DMS153 treated with DMSO at 0.1 percent for 48 hours (cell line): ENCODE measurements at regions not wholly inside any gene's neighbourhood (a gene's known extent, or its start where the extent isn't known, plus 50 kb on each side); places are given as distances from the start of the nearest gene placed in this dataset.
A peak's percentile ranks its signal among the peaks of the same experiment; 100 is the strongest.

Experiments
- DNase-seq: peaks from one replicate; lab custom pipeline; 2025; ENCODE audit not compliant: unreplicated experiment; lab: John Stamatoyannopoulos, UW

DNA sequence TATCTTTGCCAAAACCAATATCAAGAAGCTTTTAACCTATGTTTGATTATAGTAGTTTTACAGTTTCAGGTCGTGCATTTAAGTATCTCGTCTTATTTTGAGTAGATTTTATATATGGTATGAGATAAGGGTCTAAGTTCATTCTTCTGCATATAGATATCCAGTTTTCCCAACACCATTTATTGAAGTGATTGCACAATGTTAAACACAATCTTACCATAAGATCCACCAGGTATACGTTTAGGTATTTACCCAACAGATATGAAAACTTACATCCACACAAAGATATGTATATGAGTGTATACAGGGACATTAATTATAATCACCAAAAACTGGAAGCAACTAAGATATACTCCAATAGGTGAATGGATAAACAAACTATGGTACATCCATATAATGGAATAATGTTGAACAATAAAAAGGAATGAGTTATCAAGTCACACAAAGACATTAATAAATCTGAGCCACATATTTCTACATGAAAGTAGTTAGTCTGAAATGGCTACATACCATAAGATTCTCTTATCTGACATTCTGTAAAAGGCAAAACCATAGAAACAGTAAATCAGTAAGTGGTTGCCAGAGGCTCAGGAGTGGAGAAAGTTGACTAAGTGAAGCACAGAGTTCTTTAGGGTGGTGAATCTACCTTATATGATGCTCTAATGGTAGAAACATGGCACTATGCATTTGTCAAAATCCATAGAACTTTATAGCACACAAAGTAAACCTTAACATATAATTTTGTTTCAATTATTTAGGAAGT lies 222.6 kb downstream of the NUAK1 start:
- DNase-seq: no peak

DNA sequence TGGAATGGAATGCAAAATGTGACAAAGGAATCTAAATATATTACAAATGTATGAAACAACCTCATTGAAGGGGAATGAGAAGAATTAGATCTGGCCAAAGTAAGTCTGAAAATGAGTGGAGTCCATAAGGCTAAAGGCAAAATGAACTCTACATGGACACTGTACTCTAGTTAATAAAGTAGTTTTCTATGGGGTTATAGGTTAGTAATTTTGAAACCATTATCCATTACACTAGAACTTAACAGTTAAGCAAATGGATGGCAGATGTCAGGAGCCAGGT lies 222.1 kb downstream of the NUAK1 start:
- no peak for DNase-seq

DNA sequence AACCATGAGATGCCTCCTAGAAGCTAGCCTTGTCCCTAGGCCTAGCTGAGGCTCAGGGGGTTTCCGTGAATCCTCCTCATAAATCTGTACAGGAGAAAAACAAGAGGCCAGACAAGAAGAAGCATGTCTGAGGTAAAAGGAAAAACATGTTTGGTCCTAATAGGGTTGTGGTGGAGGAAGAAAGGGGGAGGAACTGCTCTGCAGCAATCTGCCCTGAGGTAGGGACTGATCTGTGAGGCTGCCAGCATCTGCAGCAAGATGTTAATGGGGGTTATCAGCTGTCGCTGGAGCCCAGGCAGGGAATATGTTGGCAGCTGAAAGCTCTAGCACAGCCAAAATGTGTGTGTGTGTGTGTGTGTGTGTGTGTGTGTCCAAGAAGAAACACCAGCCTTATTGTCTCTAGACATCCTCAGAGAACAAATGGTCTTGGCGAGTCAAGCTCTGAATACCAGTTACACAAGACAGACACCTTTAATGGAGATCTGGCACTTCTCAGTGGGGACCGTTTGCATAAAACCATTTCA lies 218.5 kb downstream of the NUAK1 start:
- no peak for DNase-seq

DNA sequence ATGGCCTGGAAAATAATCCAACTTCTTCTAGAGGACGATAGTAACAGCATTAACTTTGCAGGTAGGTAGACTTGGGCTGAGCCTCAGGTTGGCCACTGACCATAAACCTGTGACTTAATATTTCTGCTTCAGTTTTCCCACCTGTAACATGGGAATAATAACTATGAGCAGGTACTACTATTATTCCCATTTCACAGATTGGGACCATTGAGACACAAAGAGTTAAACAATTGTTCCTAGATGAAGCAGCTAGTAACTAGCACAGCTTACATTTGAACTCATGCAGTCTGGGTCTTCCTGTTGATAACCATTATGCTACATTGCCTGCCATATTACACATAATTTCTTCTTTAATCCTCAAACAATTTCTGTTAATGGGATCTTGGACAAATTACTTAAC lies 217.7 kb downstream of the NUAK1 start:
- DNase-seq: no peak

DNA sequence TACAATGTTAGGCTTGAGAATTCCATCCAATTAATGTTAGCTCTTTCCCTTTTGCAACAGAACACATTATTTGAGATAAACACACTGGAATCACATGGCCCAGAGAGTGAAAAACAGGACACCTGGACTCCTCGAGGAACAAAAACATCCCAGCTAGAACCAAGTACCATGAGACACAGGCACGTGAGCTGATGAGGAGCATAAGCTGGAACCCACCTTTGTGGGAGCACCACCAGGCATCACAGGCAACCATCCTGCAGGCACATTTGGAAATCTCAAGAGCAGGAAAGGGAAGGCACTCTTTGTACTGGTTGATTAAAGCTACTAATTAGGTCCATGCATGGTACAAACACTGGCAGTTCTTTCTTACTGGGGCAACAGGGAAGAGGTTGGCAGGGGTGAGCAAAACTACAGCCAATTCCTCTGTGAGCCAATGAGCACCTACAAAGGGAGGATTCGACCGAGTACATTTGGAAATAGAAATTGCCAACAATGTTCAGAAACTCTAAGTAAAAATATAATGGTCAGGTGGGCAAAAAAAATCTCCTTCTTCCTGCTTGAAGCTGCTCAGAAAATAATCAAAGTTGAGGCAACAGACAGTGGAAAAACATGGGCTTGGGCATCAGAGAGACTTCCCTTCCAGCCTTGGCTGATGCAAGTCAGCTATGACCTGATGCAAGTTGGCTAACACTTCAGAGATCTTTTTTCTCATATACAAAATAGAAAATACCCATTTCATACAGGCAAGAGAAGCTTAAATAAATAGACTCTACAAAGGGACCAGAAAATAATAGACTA lies 216.7 kb downstream of the NUAK1 start:
- no peak for DNase-seq

DNA sequence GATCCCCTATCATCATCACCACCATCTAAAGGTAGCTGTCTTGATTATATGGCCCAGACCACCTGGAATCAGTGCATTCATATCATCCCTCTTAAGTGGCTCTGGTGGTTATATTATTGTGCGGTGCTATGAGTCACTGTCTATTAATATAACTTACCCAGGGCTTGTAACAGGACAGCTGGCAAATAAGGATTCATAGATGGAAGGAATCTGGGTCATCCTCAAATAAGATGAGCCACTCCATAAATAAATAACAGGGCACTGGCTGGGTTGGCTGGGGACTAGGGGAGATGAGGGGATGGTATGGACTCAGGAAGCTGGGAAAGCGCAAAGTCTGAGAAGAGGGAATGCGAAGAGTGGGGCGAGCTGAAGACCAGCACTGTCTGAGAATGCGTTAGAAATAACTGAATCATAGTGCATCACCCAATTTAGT lies 216.1 kb downstream of the NUAK1 start:
- DNase-seq: peak; percentile 39

DNA sequence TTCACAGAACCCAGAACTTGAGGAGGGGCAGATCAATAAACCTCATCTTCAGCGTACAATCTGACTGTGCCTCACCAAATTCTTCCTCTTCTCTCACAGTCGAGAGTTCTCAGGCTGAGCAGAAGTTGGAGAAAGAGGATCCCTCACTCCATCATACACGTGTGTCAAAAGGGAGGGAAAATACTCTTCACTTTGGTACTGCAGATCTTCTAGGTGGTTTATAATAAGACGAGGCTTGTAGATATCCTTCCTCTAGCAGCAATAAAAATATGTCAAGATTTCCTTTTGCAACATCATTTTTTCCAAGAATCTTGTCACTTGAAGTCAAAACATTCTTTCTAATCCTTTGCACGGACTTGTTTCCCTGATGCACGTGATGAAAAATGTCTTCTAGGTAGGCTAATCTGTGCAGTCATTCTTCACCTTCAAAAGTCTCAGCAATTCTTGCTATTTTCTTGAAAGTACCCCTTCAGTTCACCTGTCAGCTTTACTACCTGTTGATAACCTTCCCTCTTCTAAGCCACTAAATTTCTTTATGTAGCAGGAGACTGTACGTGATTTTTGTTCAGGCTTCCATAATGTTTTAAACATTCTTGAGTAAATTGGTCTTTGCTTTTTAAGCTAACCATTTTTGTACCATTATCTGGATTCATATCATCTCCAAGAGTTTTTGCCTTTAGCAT lies 214.1 kb downstream of the NUAK1 start:
- DNase-seq: no peak

DNA sequence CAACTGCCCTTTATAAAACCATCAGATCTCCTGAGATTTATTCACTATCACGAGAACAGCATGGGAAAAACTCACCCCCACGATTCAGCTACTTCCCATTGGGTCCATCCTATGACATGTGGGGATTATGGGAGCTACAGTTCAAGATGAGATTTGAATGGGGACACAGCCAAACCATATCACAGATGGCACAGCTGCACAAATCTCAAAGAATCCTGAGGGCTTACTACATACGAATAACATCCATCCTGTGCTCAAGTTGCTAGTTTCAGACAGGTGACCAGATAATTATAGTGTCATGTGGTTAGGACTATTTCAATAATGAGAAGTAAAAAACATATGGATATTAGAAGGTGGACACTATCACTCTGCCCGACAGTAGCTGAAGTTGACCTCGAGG lies 211.2 kb downstream of the NUAK1 start:
- no peak for DNase-seq

DNA sequence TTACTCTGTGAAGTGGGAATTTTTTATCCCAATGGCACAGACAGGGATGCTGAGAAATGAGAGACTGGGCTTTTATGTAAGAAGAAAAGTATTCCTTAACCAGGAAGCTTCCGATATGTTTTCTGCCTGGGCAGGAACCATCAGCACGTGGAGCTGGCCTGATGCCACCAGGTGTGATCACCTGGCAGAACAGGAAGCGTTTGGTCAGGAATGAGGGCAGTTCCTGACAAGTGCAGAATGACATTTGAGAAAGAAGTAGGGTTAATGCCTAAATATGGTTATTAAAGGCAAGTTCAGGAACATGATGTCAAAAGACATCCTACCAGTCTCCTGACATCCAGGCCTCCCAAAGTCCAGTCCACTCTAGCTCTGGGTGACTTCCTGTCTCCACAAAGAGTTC lies 210.3 kb downstream of the NUAK1 start:
- no peak for DNase-seq

DNA sequence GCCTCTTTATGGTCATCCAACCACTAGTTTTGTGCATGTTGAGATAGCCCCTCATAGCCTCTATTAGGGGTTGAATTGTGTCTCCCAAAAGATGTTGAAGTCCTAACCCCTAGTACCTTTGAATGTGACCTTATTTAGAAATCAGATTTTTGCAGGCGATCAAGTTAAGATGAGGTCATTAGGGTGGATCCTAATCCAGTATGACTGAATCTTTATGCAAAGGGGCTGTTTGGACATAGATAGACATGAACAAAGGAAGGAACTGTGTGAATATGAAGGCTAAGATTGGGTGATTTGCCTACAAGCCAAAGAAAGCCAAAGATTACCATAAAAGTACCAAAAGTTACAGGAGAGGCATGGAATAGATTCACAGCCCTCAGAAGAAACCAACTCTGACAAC lies 209.6 kb downstream of the NUAK1 start:
- DNase-seq: no peak

DNA sequence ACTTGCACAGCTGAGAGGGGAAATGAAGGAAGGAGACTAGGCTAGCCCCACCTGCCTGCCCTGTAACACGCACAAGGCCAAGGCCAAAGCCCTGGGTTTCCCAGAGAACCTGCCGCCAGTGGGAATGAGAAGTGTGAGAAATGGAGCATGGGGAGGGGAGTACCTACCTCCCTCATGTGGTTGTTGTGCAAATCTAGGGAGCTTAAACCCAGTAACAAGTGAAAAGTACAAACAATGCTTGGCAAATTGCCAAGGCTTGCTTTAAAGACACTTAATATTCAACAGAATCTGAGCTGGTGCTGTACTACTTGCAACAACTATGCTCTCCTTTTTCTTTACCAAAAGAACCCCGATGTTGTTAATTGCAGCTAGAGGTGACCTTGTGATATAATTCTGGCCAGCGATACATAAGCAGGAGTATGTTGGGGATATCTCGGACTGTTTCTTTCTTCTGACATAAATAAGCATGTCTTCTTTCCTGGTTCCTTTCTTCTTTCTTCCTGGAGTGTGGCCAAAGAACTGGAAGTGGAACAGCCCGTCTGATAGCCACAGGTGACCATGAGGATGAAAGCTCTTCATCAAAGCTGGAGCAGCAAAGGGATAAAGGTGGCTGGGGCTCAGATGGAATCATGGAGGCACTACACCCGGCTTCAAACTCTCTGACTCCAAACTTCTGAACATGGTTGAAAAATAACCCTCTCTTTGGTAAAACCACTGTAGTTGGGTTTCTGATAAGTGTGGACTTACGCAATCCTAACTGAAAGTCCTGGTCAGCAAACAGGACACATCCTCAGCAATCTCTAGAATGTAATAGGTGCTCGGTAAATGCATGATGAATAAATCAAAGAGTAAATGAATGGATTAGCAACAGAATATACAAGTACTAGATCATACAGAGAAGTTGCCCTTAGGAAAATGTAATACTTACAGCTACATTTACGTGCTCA lies 207.9 kb downstream of the NUAK1 start:
- no peak for DNase-seq

DNA sequence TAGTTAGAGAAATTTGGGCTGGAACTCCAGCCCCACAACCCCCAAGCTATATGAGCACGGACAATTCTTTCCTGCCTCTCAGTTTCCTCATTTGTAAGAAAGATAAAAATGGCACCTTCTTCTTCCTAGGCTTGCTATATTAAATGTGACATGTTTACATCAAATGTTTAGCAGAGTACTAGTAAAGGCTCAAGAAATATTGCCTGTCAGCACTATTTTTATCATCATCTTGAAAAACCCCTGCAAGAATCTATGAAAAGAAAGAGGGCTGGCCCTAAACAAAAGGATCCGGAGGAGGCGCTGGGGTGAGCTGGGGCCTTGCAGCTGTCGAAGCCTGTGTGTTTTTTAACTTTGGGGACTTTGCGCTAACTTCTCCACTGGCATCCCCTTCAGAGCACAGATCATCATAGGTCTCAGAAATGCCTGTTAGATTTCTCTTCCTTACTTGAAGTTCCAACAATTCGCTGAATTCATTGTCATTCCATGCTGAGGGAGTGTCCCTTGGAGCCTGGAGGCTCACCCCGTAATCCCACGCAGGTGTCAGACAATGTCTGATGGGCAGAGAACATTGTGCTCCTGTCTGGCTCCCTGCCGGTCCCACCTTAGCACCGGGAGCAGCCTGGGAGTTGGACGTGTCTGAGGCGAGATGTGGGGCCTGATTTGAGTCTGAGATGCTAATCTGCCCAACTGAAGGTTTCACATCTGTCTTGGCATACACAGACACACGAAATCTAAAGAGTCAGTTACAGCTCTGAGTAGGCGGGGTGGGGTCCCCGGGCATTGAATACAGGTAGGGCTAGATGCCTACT lies 206.8 kb downstream of the NUAK1 start:
- no peak for DNase-seq

DNA sequence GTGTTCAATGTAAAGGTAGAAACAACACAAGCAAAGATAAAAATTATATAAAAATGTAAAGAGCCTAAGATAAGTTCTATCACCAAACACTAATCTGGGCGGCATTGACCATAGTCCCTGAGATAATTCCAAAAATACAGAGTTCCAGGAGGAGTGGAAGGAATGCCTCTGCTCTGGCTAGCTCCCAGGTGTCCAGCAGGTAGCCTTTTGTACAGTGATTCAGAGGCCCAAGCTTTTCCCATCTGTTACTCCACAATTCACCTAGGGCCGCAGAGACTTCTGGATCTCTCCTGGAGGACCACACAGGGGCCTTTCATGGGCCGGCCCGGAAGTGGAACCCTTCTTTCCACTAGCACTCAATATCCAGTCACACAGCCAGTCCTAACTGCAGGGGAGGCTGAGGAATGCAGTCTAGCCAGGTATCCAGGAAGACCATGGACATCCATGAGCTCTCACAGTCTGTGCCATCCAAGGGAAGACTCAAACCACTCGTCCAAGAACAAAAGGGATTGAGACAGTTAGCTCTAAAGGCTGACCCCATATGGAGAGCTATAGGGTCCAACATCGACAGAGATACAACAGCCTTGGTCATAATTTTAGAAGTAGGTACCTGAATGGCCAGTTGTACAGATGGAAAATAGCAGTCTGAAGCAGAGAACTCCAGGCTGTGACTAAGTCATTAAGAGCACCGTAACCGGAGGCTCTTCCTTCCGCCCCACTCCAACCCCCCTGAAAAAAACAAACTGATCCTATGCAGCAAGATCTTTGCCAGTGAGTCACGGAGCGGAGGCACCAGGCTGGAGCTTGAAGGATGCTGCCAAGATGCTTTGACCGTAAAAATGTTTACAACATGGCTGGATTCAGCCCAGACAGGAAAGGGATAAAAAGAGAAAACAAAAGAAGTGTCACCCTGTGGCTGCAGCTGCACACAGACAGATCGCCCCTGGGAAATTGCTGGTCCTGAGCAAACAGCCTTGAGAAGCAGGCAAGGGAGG lies 204.8 kb downstream of the NUAK1 start:
- no peak for DNase-seq

DNA sequence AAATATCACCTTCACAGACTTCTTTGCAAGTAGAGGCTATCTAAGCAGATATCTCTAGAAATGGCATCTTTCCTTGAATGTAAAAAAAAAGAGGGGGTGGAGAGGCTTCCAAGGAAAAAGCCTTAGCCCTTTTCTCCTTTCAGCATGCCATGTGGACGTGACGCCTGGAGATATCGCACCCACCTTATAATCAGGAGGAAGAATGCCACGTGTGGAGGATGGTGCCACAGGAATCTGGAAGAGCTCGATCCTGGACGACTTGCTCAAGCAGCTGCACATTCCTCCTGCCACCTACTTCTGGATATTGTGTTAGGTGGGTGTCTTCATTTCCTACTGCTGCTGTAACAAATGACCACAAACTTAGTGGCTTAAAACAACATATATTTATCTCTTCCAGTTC lies 203.6 kb downstream of the NUAK1 start:
- no peak for DNase-seq

DNA sequence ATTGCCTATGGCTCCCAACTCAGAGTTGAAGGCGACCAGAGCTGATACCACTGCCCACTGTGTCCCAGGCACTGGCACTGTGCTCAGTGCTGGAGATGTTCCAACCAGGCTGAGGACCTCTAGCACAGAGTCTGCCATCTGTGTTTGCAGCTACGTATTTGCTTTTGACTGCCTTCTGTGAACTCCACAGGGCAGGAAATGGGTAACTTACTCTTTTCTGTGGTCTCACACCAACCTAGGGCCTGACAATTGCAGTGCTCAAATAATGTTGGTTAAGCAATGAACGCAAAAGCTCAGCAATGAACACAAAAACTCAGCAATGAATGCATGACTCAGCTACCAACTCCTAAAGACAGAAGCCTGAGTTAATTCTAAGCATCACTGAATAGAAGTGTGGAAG lies 202.8 kb downstream of the NUAK1 start:
- DNase-seq: no peak

DNA sequence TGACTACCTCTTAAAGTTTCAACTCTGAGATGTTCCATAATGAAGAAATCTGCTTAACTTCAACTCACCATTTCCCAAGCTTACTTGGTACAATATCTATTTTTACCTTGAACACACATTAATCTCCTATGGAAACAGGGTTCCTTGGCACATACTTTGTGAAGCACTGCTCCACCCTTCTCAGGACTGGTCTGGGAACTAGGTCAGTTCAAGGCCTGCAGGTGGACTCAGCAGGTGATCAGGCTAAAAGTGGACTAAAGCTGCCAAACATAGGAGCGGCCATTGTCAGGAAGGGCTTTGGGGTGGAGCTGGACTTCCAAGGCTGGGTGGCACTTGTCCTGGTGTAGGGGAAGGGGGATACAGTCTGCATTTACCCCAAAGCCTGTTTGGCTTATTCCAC lies 202.3 kb downstream of the NUAK1 start:
- DNase-seq: no peak

DNA sequence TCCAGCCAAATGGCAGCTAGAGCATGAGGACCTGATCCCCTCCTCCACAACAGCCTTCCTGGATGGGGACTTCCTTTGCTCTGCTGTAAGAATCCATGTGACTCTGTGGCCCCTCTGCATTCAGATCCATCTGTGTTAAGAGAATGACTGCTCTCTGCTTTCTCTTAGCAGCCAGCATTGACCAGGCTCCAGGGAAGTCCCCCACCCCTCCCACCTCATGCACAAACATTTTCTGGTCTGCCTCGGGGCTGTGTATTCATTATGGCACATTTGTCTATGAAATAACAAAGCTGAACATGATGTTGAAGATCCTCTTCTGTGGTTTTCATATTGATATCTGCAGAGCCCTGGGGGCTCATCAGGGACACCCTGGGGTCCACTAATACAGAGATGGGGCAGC lies 201.7 kb downstream of the NUAK1 start:
- DNase-seq: no peak

DNA sequence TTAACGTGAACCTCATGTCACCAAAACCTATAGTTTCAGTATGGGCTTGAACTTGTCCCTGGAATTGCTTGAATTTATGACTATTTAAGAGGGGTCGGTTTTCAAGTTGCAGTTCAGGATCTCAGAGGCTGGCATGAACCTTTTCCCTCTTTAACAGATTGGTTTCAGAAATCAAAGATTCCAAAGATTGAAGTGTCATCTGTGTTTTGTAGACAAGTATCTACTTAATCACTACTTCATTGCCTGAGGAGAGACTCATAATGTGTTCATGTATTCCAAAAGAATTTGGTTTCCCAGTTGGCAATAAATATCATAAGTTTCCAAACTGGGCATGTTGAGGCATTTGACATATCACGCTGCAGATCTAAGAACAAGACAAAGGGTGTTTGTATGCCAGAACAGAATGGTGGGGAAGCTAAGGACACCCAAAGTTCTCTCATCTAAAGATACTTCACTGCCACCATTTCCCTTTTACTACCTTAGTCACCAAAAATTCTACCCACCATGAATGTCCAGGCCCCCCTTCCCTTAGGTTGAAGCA lies 199.5 kb downstream of the NUAK1 start:
- DNase-seq: no peak

DNA sequence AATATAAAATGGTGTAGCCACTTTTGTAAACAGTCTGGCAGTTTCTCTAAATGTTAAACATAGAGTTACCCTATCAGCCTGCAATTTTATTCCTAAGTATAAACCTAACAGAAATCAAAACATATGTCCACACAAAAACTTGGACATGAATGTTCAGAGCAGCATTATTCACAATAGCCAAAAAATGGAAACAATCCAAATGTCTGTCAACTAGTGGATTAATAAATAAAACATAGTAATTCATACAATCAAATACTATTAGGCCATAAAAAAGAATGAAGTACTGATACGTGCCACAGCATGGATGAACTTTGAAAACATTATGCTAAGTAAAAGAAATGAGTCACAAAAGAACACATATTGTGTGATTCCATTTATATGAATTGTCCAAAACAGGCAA lies 196.5 kb downstream of the NUAK1 start:
- DNase-seq: no peak
